OCI-LY7 (cell line): ENCODE measurements at regions not wholly inside any gene's neighbourhood (a gene's known extent, or its start where the extent isn't known, plus 50 kb on each side); places are given as distances from the start of the nearest gene placed in this dataset.

Source experiments
- EZH2phosphoT487 ChIP-seq: fragments of 200-600 bp; sonication (generic); IDR thresholded peaks from 2 replicates; pipeline ENCODE4 v1.6.1; 2018; ENCODE audit warnings: low read depth, borderline replicate concordance, mild to moderate bottlenecking, mixed run types, antibody characterized with exemption, low read length, moderate library complexity, mixed read lengths
- TF ChIP-seq, protein P1 (sequence below): fragments of 200-600 bp; sonication (generic); conservative IDR thresholded peaks from 2 replicates; pipeline ENCODE4 v1.5.1; 2014; ENCODE audit warnings: mild to moderate bottlenecking, antibody characterized with exemption, low read length, moderate library complexity, mixed read lengths

GRCh38 chr14:86363576-86363975 is 833.6 kb downstream of the FLRT2 start:
- no peak for TF ChIP-seq EZH2phosphoT487
- TF ChIP-seq, protein P1, sequence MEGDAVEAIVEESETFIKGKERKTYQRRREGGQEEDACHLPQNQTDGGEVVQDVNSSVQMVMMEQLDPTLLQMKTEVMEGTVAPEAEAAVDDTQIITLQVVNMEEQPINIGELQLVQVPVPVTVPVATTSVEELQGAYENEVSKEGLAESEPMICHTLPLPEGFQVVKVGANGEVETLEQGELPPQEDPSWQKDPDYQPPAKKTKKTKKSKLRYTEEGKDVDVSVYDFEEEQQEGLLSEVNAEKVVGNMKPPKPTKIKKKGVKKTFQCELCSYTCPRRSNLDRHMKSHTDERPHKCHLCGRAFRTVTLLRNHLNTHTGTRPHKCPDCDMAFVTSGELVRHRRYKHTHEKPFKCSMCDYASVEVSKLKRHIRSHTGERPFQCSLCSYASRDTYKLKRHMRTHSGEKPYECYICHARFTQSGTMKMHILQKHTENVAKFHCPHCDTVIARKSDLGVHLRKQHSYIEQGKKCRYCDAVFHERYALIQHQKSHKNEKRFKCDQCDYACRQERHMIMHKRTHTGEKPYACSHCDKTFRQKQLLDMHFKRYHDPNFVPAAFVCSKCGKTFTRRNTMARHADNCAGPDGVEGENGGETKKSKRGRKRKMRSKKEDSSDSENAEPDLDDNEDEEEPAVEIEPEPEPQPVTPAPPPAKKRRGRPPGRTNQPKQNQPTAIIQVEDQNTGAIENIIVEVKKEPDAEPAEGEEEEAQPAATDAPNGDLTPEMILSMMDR: no peak
